ENCODE measurements at regions not wholly inside any gene's neighbourhood (a gene's known extent, or its start where the extent isn't known, plus 50 kb on each side); places are given as distances from the start of the nearest gene placed in this dataset.

GRCh38 chr20:1720226-1720625 is 62.6 kb upstream of the SIRPG start:
- no peak for TF ChIP-seq CTCF (IDR thresholded peaks at IDR 0.05 in 4 of 5, conservative IDR thresholded peaks at IDR 0.05 in 1 of 5)
- TF ChIP-seq POLR2A (IDR thresholded peaks at IDR 0.05) = no peak
- intact Hi-C loops (cut with DNase I; ENCODE audit: low total_unique reads) (no loop called here), in situ Hi-C loops (cut with MboI; ENCODE audit: low sequenced_read_pairs in 4 of 4) (no loop called here)
- Histone ChIP-seq H3K36me3 (no peaks in the 10 kb centered on the region), H3K4me3 (no peak overlapping the region), H3K27ac (no peak overlapping the region), H3K9me3 (no peaks in the 10 kb centered on the region), H3K4me1 (no peaks in the 10 kb centered on the region), H3K27me3 (no peaks in the 10 kb centered on the region)
- ATAC-seq (no peak), DNase-seq (no peak)

- DNase-seq = peak in 1 of 2 donors; percentile 53
- in situ Hi-C loops (cut with MboI; ENCODE audit: low sequenced_read_pairs in 4 of 4) (no loop called here), intact Hi-C loops (cut with DNase I; ENCODE audit: low total_unique reads) (no loop called here)
- Histone ChIP-seq H3K9me3 (no peaks in the 10 kb centered on the region), H3K27ac (no peak overlapping the region), H3K27me3 (no peaks in the 10 kb centered on the region), H3K36me3 (no peaks in the 10 kb centered on the region), H3K4me1 (no peaks in the 10 kb centered on the region), H3K4me3 (no peak overlapping the region)
- ATAC-seq = no peak
- TF ChIP-seq POLR2A (IDR thresholded peaks at IDR 0.05) (no peak), CTCF (IDR thresholded peaks at IDR 0.05 in 4 of 5, conservative IDR thresholded peaks at IDR 0.05 in 1 of 5) (no peak)
These were observed 61.2 kb upstream of the SIRPG start for GRCh38 chr20:1718604-1719384.

GRCh38 chr20:1712634-1713624 is 55.4 kb upstream of the SIRPG start:
- Histone ChIP-seq H3K36me3 (no peaks in the 10 kb centered on the region), H3K27ac (no peak overlapping the region), H3K4me1 (no peaks in the 10 kb centered on the region), H3K27me3 (no peaks in the 10 kb centered on the region), H3K9me3 (no peaks in the 10 kb centered on the region), H3K4me3 (no peak overlapping the region)
- TF ChIP-seq CTCF (IDR thresholded peaks at IDR 0.05 in 4 of 5, conservative IDR thresholded peaks at IDR 0.05 in 1 of 5) = no peak
- TF ChIP-seq POLR2A (IDR thresholded peaks at IDR 0.05) = no peak
- no peak for ATAC-seq
- intact Hi-C loops (cut with DNase I; ENCODE audit: low total_unique reads) (no loop called here), in situ Hi-C loops (cut with MboI; ENCODE audit: low sequenced_read_pairs in 4 of 4) (no loop called here)
- DNase-seq = no peak

- Histone ChIP-seq H3K9me3 (no peaks in the 10 kb centered on the region), H3K27me3 (no peaks in the 10 kb centered on the region), H3K27ac (no peak overlapping the region), H3K36me3 (no peaks in the 10 kb centered on the region), H3K4me1 (no peaks in the 10 kb centered on the region), H3K4me3 (no peak overlapping the region)
- no peak for TF ChIP-seq POLR2A (IDR thresholded peaks at IDR 0.05)
- no peak for TF ChIP-seq CTCF (IDR thresholded peaks at IDR 0.05 in 4 of 5, conservative IDR thresholded peaks at IDR 0.05 in 1 of 5)
- in situ Hi-C loops (cut with MboI; ENCODE audit: low sequenced_read_pairs in 4 of 4) (no loop called here), intact Hi-C loops (cut with DNase I; ENCODE audit: low total_unique reads) (no loop called here)
- no peak for DNase-seq
- ATAC-seq = no peak
These were observed 54.4 kb upstream of the SIRPG start for GRCh38 chr20:1711826-1712601.

All from gastrocnemius medialis (tissue), 4 donors.